GM12878 (cell line): ENCODE measurements at regions not wholly inside any gene's neighbourhood (a gene's known extent, or its start where the extent isn't known, plus 50 kb on each side); places are given as distances from the start of the nearest gene placed in this dataset.

Experiments used
- ATAC-seq: fragments of 200-7000 bp; cut with Tn5 transposase; 3 replicates; pipeline ENCODE4 v1.9.1; 2020; ENCODE audit warnings: mild to moderate bottlenecking, moderate library complexity
- BruUV-seq: library from RNA; stranded (reverse); fragments of 400-500 nt; replicated peaks from 2 replicates; lab custom pipeline; 2021; lab: Mats Ljungman, UMichigan
- CTCF ChIA-PET: fragments of 300-600 bp; sonication (Branson Sonifier 250); formaldehyde crosslinking; extraction: SDS; loops from one replicate; lab custom pipeline; 2021; ENCODE audit warnings: inconsistent platforms; lab: Yijun Ruan, JAX
- POLR2A ChIA-PET: fragments of 350-600 bp; formaldehyde crosslinking; extraction: SDS; loops from one replicate; lab custom pipeline; 2021; ENCODE audit warnings: inconsistent platforms; lab: Charles Lee
- RAD21 ChIA-PET: fragments of 300-600 bp; sonication (Branson Sonifier 250); formaldehyde crosslinking; loops from one replicate; lab custom pipeline; 2023; ENCODE audit warnings: antibody characterized with exemption; ENCODE audit not compliant: unreplicated experiment; lab: Charles Lee
- SMC1A ChIA-PET: fragments of 300-600 bp; sonication (Branson Sonifier 250); formaldehyde crosslinking; loops from one replicate; lab custom pipeline; 2023; ENCODE audit not compliant: unreplicated experiment, uncharacterized antibody; lab: Charles Lee
- DNase-seq: peaks from one replicate; pipeline ENCODE4 v3.0.0-alpha.2; 2011; ENCODE audit warnings: low read depth, low spot score
- FAIRE-seq: peaks from 3 replicates; lab custom pipeline; 2011; peaks lifted over from hg19 to GRCh38; lab: Jason Lieb, UNC
- H2AFZ ChIP-seq: 2 replicates; pipeline ENCODE4 v1.6.0; 2011; ENCODE audit warnings: low read depth, low read length, control low read depth; ENCODE audit not compliant: control insufficient read depth
- H3K27ac ChIP-seq: 2 replicates; pipeline ENCODE4 v1.5.1; 2011; ENCODE audit warnings: control low read depth; ENCODE audit not compliant: control insufficient read depth, insufficient read depth
- H3K27me3 ChIP-seq, 2 experiments: replicated peaks in 1 of 2; 2 replicates each; pipeline versions ENCODE4 v1.6.0 to v1.6.1; 2011; ENCODE audit warnings: low read length in 1 of 2; ENCODE audit not compliant: control insufficient read depth in 2 of 2, insufficient read depth in 2 of 2
- H3K36me3 ChIP-seq, 2 experiments: 2 replicates each; pipeline ENCODE4 v1.5.1; 2011; ENCODE audit warnings: low read length in 1 of 2; ENCODE audit not compliant: control insufficient read depth in 2 of 2, insufficient read depth in 2 of 2
- H3K4me1 ChIP-seq: 2 replicates; pipeline ENCODE4 v1.6.1; 2011; ENCODE audit warnings: mild to moderate bottlenecking, low read length, moderate library complexity, mixed read lengths; ENCODE audit not compliant: control insufficient read depth, insufficient read depth
- H3K4me2 ChIP-seq: 2 replicates; pipeline ENCODE4 v1.6.0; 2011; ENCODE audit warnings: control low read depth; ENCODE audit not compliant: control insufficient read depth, insufficient read depth
- H3K4me3 ChIP-seq: fragments of 200-600 bp; sonication (generic); 2 replicates; pipeline ENCODE4 v1.5.1; 2016
- H3K79me2 ChIP-seq: 2 replicates; pipeline ENCODE4 v1.6.0; 2011; ENCODE audit warnings: low read length; ENCODE audit not compliant: control insufficient read depth, insufficient read depth
- H3K9ac ChIP-seq: 2 replicates; pipeline ENCODE4 v1.8.0; 2011; ENCODE audit warnings: low read length, control low read depth, mixed read lengths; ENCODE audit not compliant: control insufficient read depth, insufficient read depth
- H3K9me3 ChIP-seq: replicated peaks from 3 replicates; pipeline ENCODE4 v1.5.1; 2011; ENCODE audit warnings: mild to moderate bottlenecking, low read length; ENCODE audit not compliant: control insufficient read depth, insufficient read depth
- H4K20me1 ChIP-seq: 2 replicates; pipeline ENCODE4 v1.6.0; 2011; ENCODE audit not compliant: control insufficient read depth, insufficient read depth
- BMI1 ChIP-seq: fragments of 450-650 bp; IDR thresholded peaks from 2 replicates; pipeline ENCODE4 v1.6.1; 2016; ENCODE audit warnings: mild to moderate bottlenecking, moderate library complexity, borderline replicate concordance
- GABPA ChIP-seq: IDR thresholded peaks from 2 replicates; pipeline ENCODE4 v1.6.1; 2014; ENCODE audit warnings: antibody characterized with exemption, low read depth, mild to moderate bottlenecking, inconsistent platforms
- HCFC1 ChIP-seq: fragments of 150-350 bp; IDR thresholded peaks from 2 replicates; pipeline ENCODE4 v1.6.1; 2014; ENCODE audit warnings: low read length
- IKZF2 ChIP-seq, 2 experiments: fragments of 450-650 bp; IDR thresholded peaks; 2 replicates each; pipeline ENCODE4 v1.6.1; 2017; ENCODE audit warnings: mild to moderate bottlenecking in 2 of 2, moderate library complexity in 2 of 2
- IRF4 ChIP-seq: IDR thresholded peaks from 2 replicates; pipeline ENCODE4 v1.6.1; 2011; ENCODE audit warnings: low read depth, low read length
- MEF2A ChIP-seq: IDR thresholded peaks from 2 replicates; pipeline ENCODE4 v1.6.1; 2011; ENCODE audit warnings: low read depth, mild to moderate bottlenecking, low read length, moderate library complexity; ENCODE audit not compliant: insufficient read depth
- MTA2 ChIP-seq: fragments of 450-650 bp; IDR thresholded peaks from 2 replicates; pipeline ENCODE4 v1.6.1; 2016; ENCODE audit warnings: low read depth, mild to moderate bottlenecking, moderate library complexity
- NFIC ChIP-seq: IDR thresholded peaks from 2 replicates; pipeline ENCODE4 v1.6.1; 2012; ENCODE audit warnings: low read depth, mild to moderate bottlenecking, inconsistent platforms, low read length, moderate library complexity
- NR2F1 ChIP-seq: fragments of 450-650 bp; conservative IDR thresholded peaks from 2 replicates; pipeline ENCODE4 v1.6.1; 2017; ENCODE audit warnings: mild to moderate bottlenecking
- NRF1 ChIP-seq: conservative IDR thresholded peaks from 2 replicates; pipeline ENCODE4 v1.6.1; 2011; ENCODE audit warnings: mild to moderate bottlenecking, low read depth, low read length, improper control_type of control experiment
- SREBF1 ChIP-seq: IDR thresholded peaks from 2 replicates; pipeline ENCODE4 v1.6.1; 2012; ENCODE audit warnings: mild to moderate bottlenecking, low read length
- STAT1 ChIP-seq: fragments of 450-650 bp; conservative IDR thresholded peaks from 2 replicates; pipeline ENCODE4 v1.6.1; 2014; ENCODE audit warnings: antibody characterized with exemption, mild to moderate bottlenecking
- TCF12 ChIP-seq: IDR thresholded peaks from 2 replicates; pipeline ENCODE4 v1.6.1; 2011; ENCODE audit warnings: low read depth, mild to moderate bottlenecking, low read length
- ZSCAN29 ChIP-seq: fragments of 450-650 bp; IDR thresholded peaks from 2 replicates; pipeline ENCODE4 v1.6.1; 2017; ENCODE audit warnings: mild to moderate bottlenecking, moderate library complexity
- WGBS: methylation state at CpG from one replicate; pipeline ENCODE4 v1.1.6; 2016; ENCODE audit warnings: low lambda C conversion rate; ENCODE audit not compliant: insufficient replicate concordance, insufficient coverage; ENCODE audit errors: missing lambda C conversion rate; 5-methylcytosine and 5-hydroxymethylcytosine counted together
- in situ Hi-C: fragments of 300-500 bp; cut with MboI; formaldehyde crosslinking; loops from 9 replicates; pipeline ENCODE4 v1.14.3; 2018; ENCODE audit warnings: mixed read lengths
- intact Hi-C: fragments of 100-400 bp; cut with micrococcal nuclease; formaldehyde crosslinking; loops from one replicate; pipeline ENCODE4 v1.14.2; 2022; ENCODE audit not compliant: unreplicated experiment
- TF ChIP-seq, protein P1 (sequence below): fragments of 450-650 bp; IDR thresholded peaks from 2 replicates; pipeline ENCODE4 v1.6.1; 2016; ENCODE audit warnings: mild to moderate bottlenecking
- TF ChIP-seq, protein P2 (sequence below): fragments of 450-650 bp; IDR thresholded peaks from 2 replicates; pipeline ENCODE4 v1.6.1; 2017; ENCODE audit warnings: mild to moderate bottlenecking, moderate library complexity

DNA sequence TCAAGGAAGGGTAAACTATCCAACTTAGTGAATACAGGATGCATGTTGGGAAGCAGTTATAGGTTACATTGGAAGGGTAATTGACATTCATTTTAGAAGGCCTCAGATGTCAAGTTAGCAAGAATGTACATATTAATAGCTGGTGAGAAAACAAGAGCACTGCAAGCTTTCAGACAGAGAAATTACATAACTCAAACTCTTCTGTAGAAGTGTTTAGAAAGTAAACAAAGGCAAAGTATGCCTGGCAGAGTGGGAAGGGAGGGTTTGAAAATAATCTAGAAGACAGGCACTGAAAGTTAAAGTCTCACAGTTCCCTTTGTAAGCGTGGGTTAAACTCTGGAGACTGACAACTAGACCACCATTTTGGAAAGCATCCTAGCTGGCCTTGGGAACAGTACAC is 406.2 kb downstream of the ANKRD50 start:
- RAD21 ChIA-PET = no interaction called here
- Histone ChIP-seq H3K9ac (no peak overlapping the region), H3K27me3 (no peaks in the 10 kb centered on the region), H3K4me3 (no peak overlapping the region), H3K79me2 (no peaks in the 10 kb centered on the region), H3K36me3 (no peaks in the 10 kb centered on the region), H3K4me2 (no peak overlapping the region), H3K27ac (no peak overlapping the region), H4K20me1 (no peaks in the 10 kb centered on the region), H3K4me1 (no peaks in the 10 kb centered on the region), H3K9me3 (no peaks in the 10 kb centered on the region), H2AFZ (no peak overlapping the region)
- FAIRE-seq (no peak), ATAC-seq (no peak), DNase-seq (no peak)
- intact Hi-C loops (no loop called here), in situ Hi-C loops (no loop called here)
- POLR2A ChIA-PET = no interaction called here
- TF ChIP-seq BMI1 (no peak), ZSCAN29 (no peak), MTA2 (no peak), NFIC (no peak), IKZF2 (IDR thresholded peaks at IDR 0.05) (no peak)
- TF ChIP-seq, protein P1, sequence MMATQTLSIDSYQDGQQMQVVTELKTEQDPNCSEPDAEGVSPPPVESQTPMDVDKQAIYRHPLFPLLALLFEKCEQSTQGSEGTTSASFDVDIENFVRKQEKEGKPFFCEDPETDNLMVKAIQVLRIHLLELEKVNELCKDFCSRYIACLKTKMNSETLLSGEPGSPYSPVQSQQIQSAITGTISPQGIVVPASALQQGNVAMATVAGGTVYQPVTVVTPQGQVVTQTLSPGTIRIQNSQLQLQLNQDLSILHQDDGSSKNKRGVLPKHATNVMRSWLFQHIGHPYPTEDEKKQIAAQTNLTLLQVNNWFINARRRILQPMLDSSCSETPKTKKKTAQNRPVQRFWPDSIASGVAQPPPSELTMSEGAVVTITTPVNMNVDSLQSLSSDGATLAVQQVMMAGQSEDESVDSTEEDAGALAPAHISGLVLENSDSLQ = no peak
- WGBS = 0% methylated on average over 1 of the region's 1 CpG
- SMC1A ChIA-PET = no interaction called here
- CTCF ChIA-PET = interaction anchor here (1.9 kb wide), 1 partner anchor 16 kb away, joined by 8 read pairs; no protein-coding TSS in a partner anchor
- no TSS peak for BruUV-seq

DNA sequence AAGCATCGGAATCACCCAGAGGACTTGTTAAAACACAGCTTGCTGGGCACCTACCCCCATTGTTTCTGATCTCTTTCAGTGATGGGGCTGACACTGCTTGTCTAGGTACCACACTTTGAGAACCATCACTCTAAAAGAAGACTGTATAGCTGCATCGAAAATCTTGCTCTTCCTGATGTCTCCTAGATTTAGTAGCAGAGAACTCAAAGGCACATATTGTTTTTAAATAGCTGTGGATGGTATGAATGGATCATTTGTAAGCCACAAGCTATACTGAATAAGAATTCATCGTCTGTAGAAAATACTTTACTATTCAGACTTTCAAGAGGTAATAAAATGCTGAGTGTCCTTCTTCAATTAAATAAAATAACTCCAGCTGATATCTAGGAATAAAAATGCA is 405.4 kb downstream of the ANKRD50 start:
- intact Hi-C loops (no loop called here), in situ Hi-C loops (no loop called here)
- POLR2A ChIA-PET = no interaction called here
- H4K20me1 ChIP-seq = no peaks in the 10 kb centered on the region
- RAD21 ChIA-PET = interaction anchor here (1.5 kb wide), 1 partner anchor 16 kb away, joined by 3 read pairs; no protein-coding TSS in a partner anchor
- ATAC-seq = no peak
- no peak overlapping the region for H3K27ac ChIP-seq
- no peak for DNase-seq
- SMC1A ChIA-PET = interaction anchor here (1.5 kb wide), 1 partner anchor 26 kb away, joined by 3 read pairs; no protein-coding TSS in a partner anchor
- H3K27me3 ChIP-seq = no peaks in the 10 kb centered on the region
- BruUV-seq = no TSS peak
- no peaks in the 10 kb centered on the region for H3K4me1 ChIP-seq
- H3K4me2 ChIP-seq = no peak overlapping the region
- no peaks in the 10 kb centered on the region for H3K79me2 ChIP-seq
- no peak for FAIRE-seq
- H3K9me3 ChIP-seq = no peaks in the 10 kb centered on the region
- no peak overlapping the region for H3K4me3 ChIP-seq
- no peaks in the 10 kb centered on the region for H3K36me3 ChIP-seq
- H3K9ac ChIP-seq = no peak overlapping the region
- 20% methylated on average over 3 of the region's 3 CpGs for WGBS
- CTCF ChIA-PET = interaction anchor here (1.3 to 1.9 kb wide), 3 partner anchors 16 to 534 kb away, joined by 3 to 8 read pairs (median 8); no protein-coding TSS in a partner anchor
- H2AFZ ChIP-seq = no peak overlapping the region
- TF ChIP-seq GABPA (no peak), IKZF2 (IDR thresholded peaks at IDR 0.05) (no peak), NR2F1 (no peak), TCF12 (no peak), STAT1 (no peak), MEF2A (no peak), IRF4 (no peak), NRF1 (no peak), HCFC1 (no peak), SREBF1 (no peak)
- TF ChIP-seq, protein P2, sequence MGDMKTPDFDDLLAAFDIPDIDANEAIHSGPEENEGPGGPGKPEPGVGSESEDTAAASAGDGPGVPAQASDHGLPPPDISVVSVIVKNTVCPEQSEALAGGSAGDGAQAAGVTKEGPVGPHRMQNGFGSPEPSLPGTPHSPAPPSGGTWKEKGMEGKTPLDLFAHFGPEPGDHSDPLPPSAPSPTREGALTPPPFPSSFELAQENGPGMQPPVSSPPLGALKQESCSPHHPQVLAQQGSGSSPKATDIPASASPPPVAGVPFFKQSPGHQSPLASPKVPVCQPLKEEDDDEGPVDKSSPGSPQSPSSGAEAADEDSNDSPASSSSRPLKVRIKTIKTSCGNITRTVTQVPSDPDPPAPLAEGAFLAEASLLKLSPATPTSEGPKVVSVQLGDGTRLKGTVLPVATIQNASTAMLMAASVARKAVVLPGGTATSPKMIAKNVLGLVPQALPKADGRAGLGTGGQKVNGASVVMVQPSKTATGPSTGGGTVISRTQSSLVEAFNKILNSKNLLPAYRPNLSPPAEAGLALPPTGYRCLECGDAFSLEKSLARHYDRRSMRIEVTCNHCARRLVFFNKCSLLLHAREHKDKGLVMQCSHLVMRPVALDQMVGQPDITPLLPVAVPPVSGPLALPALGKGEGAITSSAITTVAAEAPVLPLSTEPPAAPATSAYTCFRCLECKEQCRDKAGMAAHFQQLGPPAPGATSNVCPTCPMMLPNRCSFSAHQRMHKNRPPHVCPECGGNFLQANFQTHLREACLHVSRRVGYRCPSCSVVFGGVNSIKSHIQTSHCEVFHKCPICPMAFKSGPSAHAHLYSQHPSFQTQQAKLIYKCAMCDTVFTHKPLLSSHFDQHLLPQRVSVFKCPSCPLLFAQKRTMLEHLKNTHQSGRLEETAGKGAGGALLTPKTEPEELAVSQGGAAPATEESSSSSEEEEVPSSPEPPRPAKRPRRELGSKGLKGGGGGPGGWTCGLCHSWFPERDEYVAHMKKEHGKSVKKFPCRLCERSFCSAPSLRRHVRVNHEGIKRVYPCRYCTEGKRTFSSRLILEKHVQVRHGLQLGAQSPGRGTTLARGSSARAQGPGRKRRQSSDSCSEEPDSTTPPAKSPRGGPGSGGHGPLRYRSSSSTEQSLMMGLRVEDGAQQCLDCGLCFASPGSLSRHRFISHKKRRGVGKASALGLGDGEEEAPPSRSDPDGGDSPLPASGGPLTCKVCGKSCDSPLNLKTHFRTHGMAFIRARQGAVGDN = no peak
